Liver (tissue), 3 donors: ENCODE measurements at regions not wholly inside any gene's neighbourhood (a gene's known extent, or its start where the extent isn't known, plus 50 kb on each side); places are given as distances from the start of the nearest gene placed in this dataset.
A peak's percentile ranks its signal among the peaks of the same experiment; 100 is the strongest.

Experiments used
- ATF3 ChIP-seq: IDR thresholded peaks from 2 replicates; pipeline ENCODE4 v1.6.1; 2016; ENCODE audit warnings: antibody characterized with exemption
- CTCF ChIP-seq: fragments of 150-350 bp; IDR thresholded peaks from 2 replicates; pipeline ENCODE4 v1.5.1; 2017; ENCODE audit warnings: improper control_type of control experiment, low read depth, low read length; ENCODE audit not compliant: missing input control
- EGR1 ChIP-seq, 2 donors: IDR thresholded peaks; 2 replicates each; pipeline ENCODE4 v1.6.1; 2016 to 2018; ENCODE audit warnings: antibody characterized with exemption in 2 of 2, low read depth in 2 of 2
- FOXA1 ChIP-seq: IDR thresholded peaks from 2 replicates; pipeline ENCODE4 v1.6.1; 2016; ENCODE audit warnings: antibody characterized with exemption
- GABPA ChIP-seq, 2 donors: IDR thresholded peaks in 1 of 2; conservative IDR thresholded peaks in 1 of 2; 2 replicates each; pipeline ENCODE4 v1.6.1; 2016; ENCODE audit warnings: antibody characterized with exemption in 2 of 2, mild to moderate bottlenecking in 1 of 2, moderate library complexity in 1 of 2
- HNF4G ChIP-seq: IDR thresholded peaks from 2 replicates; pipeline ENCODE4 v1.6.1; 2016; ENCODE audit warnings: antibody characterized with exemption
- MAX ChIP-seq: IDR thresholded peaks from 2 replicates; pipeline ENCODE4 v1.6.1; 2016; ENCODE audit warnings: antibody characterized with exemption
- RAD21 ChIP-seq, 2 donors: IDR thresholded peaks; 2 replicates each; pipeline ENCODE4 v1.6.1; 2016; ENCODE audit warnings: antibody characterized with exemption in 2 of 2, mild to moderate bottlenecking in 2 of 2
- REST ChIP-seq: IDR thresholded peaks from 2 replicates; pipeline ENCODE4 v1.6.1; 2016; ENCODE audit warnings: antibody characterized with exemption, mild to moderate bottlenecking
- SP1 ChIP-seq: IDR thresholded peaks from 2 replicates; pipeline ENCODE4 v1.6.1; 2018; ENCODE audit warnings: antibody characterized with exemption, mild to moderate bottlenecking
- TAF1 ChIP-seq: conservative IDR thresholded peaks from 2 replicates; pipeline ENCODE4 v1.6.1; 2016; ENCODE audit warnings: antibody characterized with exemption, mild to moderate bottlenecking
- YY1 ChIP-seq: IDR thresholded peaks from 2 replicates; pipeline ENCODE4 v1.6.1; 2016; ENCODE audit warnings: antibody characterized with exemption, mild to moderate bottlenecking
- ZBTB33 ChIP-seq: IDR thresholded peaks from 2 replicates; pipeline ENCODE4 v1.6.1; 2016; ENCODE audit warnings: antibody characterized with exemption
- donor health status: healthy.
- donor health status: healthy.

GRCh38 chr20:56187534-56188165 lies 60.9 kb upstream of the MC3R start:
- TF ChIP-seq CTCF (peak; percentile 13), RAD21 (IDR thresholded peaks at IDR 0.05) (peak; percentile 42 to 57), SP1 (no peak), ZBTB33 (no peak), GABPA (IDR thresholded peaks at IDR 0.05 in 1 of 2, conservative IDR thresholded peaks at IDR 0.05 in 1 of 2) (no peak), REST (no peak), EGR1 (IDR thresholded peaks at IDR 0.05; ENCODE audit: low read depth in 2 of 2) (no peak), ATF3 (no peak), YY1 (no peak), TAF1 (no peak), MAX (no peak), HNF4G (no peak), FOXA1 (no peak)
